ENCODE measurements at regions not wholly inside any gene's neighbourhood (a gene's known extent, or its start where the extent isn't known, plus 50 kb on each side); places are given as distances from the start of the nearest gene placed in this dataset.

- no peak for DNase-seq (ENCODE audit: low spot score)
- WGBS, result 92% methylated on average over 7 of the region's 7 CpGs
- Histone ChIP-seq H3K9me3 (ENCODE audit: control insufficient read depth in 4 of 4, low read length in 3 of 4) (no peaks in the 10 kb centered on the region), H3K27me3 (ENCODE audit: control insufficient read depth in 4 of 4, insufficient read depth in 4 of 4, low read length in 3 of 4) (no peaks in the 10 kb centered on the region), H3K9ac (ENCODE audit: low read depth in 1 of 2, low read length in 2 of 2) (no peak overlapping the region), H3K36me3 (ENCODE audit: control insufficient read depth in 4 of 4, insufficient read depth in 3 of 4, low read depth in 1 of 4, low read length in 3 of 4) (no peaks in the 10 kb centered on the region), H3K4me1 (ENCODE audit: control insufficient read depth in 4 of 4, insufficient read depth in 4 of 4, low read length in 3 of 4) (peaks cover 2 to 10% (median 8%) of the 10 kb centered on the region in 4 donors), H3K4me3 (ENCODE audit: low read depth in 1 of 3, low read length in 3 of 3) (no peak overlapping the region), H3K27ac (ENCODE audit: low read depth in 1 of 2, low read length in 2 of 2) (peak overlapping the region in 1 of 2 donors; percentile 27)
- no peak for TF ChIP-seq HNF4G (IDR thresholded peaks at IDR 0.05)
- TF ChIP-seq NR2F2 (IDR thresholded peaks at IDR 0.05), result no peak
- TF ChIP-seq MAX (IDR thresholded peaks at IDR 0.05), result no peak
- TF ChIP-seq FOXA1 (IDR thresholded peaks at IDR 0.05), result no peak
- TF ChIP-seq EGR1 (IDR thresholded peaks at IDR 0.05; ENCODE audit: low read depth in 2 of 2), result no peak
- TF ChIP-seq JUND (IDR thresholded peaks at IDR 0.05), result no peak
- TF ChIP-seq REST (IDR thresholded peaks at IDR 0.05), result no peak
- no peak for TF ChIP-seq RXRA (IDR thresholded peaks at IDR 0.05)
- no peak for TF ChIP-seq FOXA2 (IDR thresholded peaks at IDR 0.05)
- no peak for TF ChIP-seq RAD21 (IDR thresholded peaks at IDR 0.05)
- no peak for TF ChIP-seq TAF1 (conservative IDR thresholded peaks at IDR 0.05)
- no peak for TF ChIP-seq ATF3 (IDR thresholded peaks at IDR 0.05)
- no peak for TF ChIP-seq YY1 (IDR thresholded peaks at IDR 0.05)
- TF ChIP-seq GABPA (IDR thresholded peaks at IDR 0.05 in 1 of 2, conservative IDR thresholded peaks at IDR 0.05 in 1 of 2), result no peak
- TF ChIP-seq ZBTB33 (IDR thresholded peaks at IDR 0.05), result no peak
- TF ChIP-seq CTCF (IDR thresholded peaks at IDR 0.05; ENCODE audit: low read depth, low read length, missing input control), result no peak
- no peak for TF ChIP-seq SP1 (IDR thresholded peaks at IDR 0.05)
- TF ChIP-seq HNF4A (conservative IDR thresholded peaks at IDR 0.05), result no peak
Measured at GRCh38 chr10:129095680-129096064, 371.4 kb upstream of the MGMT start.

Data from liver (tissue), 8 donors.